Thyroid gland (tissue), 4 donors: ENCODE measurements at regions not wholly inside any gene's neighbourhood (a gene's known extent, or its start where the extent isn't known, plus 50 kb on each side); places are given as distances from the start of the nearest gene placed in this dataset.
A peak's percentile ranks its signal among the peaks of the same experiment; 100 is the strongest.

ENCODE experiments used
- DNase-seq, 2 donors: peaks; one replicate each; pipeline ENCODE4 v3.0.0-alpha.2; 2019
- H3K27ac ChIP-seq, 3 donors: fragments of 200-600 bp; sonication (generic); 1 replicate in 2 of 3; 2 replicates in 1 of 3; pipeline ENCODE4 v1.5.1; 2016 to 2019; ENCODE audit warnings: mild to moderate bottlenecking in 1 of 3, moderate library complexity in 1 of 3
- H3K27me3 ChIP-seq: fragments of 200-600 bp; sonication (generic); one replicate; pipeline ENCODE4 v1.5.1; 2019
- H3K36me3 ChIP-seq, 2 donors: fragments of 200-600 bp; sonication (generic); one replicate each; pipeline ENCODE4 v1.5.1; 2016 to 2019
- H3K4me1 ChIP-seq, 2 donors: fragments of 200-600 bp; sonication (generic); one replicate each; pipeline ENCODE4 v1.5.1; 2017 to 2019
- H3K4me3 ChIP-seq, 3 donors: fragments of 200-600 bp; sonication (generic); replicated peaks in 1 of 3; 1 replicate in 2 of 3; 2 replicates in 1 of 3; pipeline ENCODE4 v1.5.1; 2016; ENCODE audit warnings: mild to moderate bottlenecking in 1 of 3
- H3K9me3 ChIP-seq: fragments of 200-600 bp; sonication (generic); one replicate; pipeline ENCODE4 v1.5.1; 2017
- CTCF ChIP-seq, 6 experiments: fragments of 200-600 bp in 3 of 6; fragments of 450-650 bp in 3 of 6; sonication (generic) in 3 of 6; IDR thresholded peaks; one replicate each; pipeline ENCODE4 v1.5.1; 2016 to 2019; ENCODE audit warnings: antibody characterized with exemption in 6 of 6, mild to moderate bottlenecking in 2 of 6, inconsistent platforms in 1 of 6, moderate library complexity in 1 of 6
- POLR2A ChIP-seq, 2 donors: fragments of 450-650 bp; IDR thresholded peaks; one replicate each; pipeline ENCODE4 v1.6.1; 2017; ENCODE audit warnings: antibody characterized with exemption in 2 of 2, mild to moderate bottlenecking in 2 of 2, moderate library complexity in 1 of 2
- WGBS, 2 donors: methylation state at CpG; one replicate each; pipeline ENCODE4 v1.1.5; 2017; 5-methylcytosine and 5-hydroxymethylcytosine counted together
- intact Hi-C: fragments of 100-400 bp; cut with DNase I; formaldehyde crosslinking; loops from one replicate; pipeline ENCODE4 v1.15.1; 2023

DNA sequence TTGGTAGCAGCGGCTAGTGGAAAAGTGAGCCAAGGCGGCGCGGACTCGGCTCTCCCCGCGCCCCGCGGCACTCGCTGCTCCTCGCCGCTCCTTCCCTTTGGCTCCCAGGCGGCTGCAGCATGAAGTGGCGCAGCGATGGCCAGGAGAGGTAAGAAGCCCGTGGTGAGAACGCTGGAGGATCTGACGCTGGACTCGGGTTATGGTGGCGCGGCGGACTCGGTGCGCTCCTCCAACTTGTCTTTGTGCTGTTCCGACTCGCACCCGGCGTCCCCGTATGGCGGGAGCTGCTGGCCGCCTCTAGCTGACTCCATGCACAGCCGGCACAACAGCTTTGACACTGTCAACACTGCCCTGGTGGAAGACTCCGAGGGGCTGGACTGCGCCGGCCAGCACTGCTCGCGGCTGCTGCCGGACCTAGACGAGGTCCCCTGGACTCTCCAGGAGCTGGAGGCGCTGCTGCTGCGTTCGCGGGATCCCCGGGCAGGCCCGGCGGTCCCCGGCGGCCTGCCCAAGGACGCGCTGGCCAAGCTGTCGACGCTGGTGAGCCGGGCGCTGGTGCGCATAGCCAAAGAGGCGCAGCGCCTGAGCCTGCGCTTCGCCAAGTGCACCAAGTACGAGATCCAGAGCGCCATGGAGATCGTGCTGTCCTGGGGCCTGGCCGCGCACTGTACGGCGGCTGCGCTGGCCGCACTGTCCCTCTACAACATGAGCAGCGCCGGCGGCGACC is 225.6 kb upstream of the CRY1 start:
- H3K9me3 ChIP-seq = no peaks in the 10 kb centered on the region
- TF ChIP-seq POLR2A (IDR thresholded peaks at IDR 0.05) (no peak), CTCF (IDR thresholded peaks at IDR 0.05) (no peak)
- no peaks in the 10 kb centered on the region for H3K27me3 ChIP-seq
- H3K36me3 ChIP-seq = no peaks in the 10 kb centered on the region
- peak overlapping the region; percentile 53 to 81 (median 66) for H3K27ac ChIP-seq
- 0 to 1% methylated on average over 1 to 17 of the region's 72 CpGs for WGBS, 2 donors
- H3K4me3 ChIP-seq = peak overlapping the region; percentile 51 to 76 (median 74)
- intact Hi-C loops = loop anchor here (10.0 kb wide), 1 partner anchor 184 kb away; no protein-coding TSS in a partner anchor
- H3K4me1 ChIP-seq = peaks cover 8 to 18% of the 10 kb centered on the region in 2 donors
- peak; percentile 37 to 45 for DNase-seq

- TF ChIP-seq POLR2A (IDR thresholded peaks at IDR 0.05) (no peak), CTCF (IDR thresholded peaks at IDR 0.05) (peak in 1 of 6 experiments; percentile 0)
- intact Hi-C loops = loop anchor here (10.0 kb wide), 2 partner anchors 185 to 285 kb away; no protein-coding TSS in a partner anchor
- Histone ChIP-seq H3K4me1 (peaks cover 8 to 18% of the 10 kb centered on the region in 2 donors), H3K9me3 (no peaks in the 10 kb centered on the region), H3K4me3 (peak overlapping the region; percentile 51 to 76 (median 74)), H3K27me3 (no peaks in the 10 kb centered on the region), H3K36me3 (no peaks in the 10 kb centered on the region), H3K27ac (peak overlapping the region in 2 of 3 donors; percentile 66 to 81)
- no peak for DNase-seq
- 0% methylated on average over 4 of the region's 60 CpGs; no CpG with 5 or more reads in 1 of the 2 donors for WGBS, 2 donors
Measured at GRCh38 chr12:107319533-107320032, 226.2 kb upstream of the CRY1 start.

GRCh38 chr12:107320033-107320928 is 226.9 kb upstream of the CRY1 start:
- TF ChIP-seq CTCF (IDR thresholded peaks at IDR 0.05) (no peak), POLR2A (IDR thresholded peaks at IDR 0.05) (peak; percentile 15 to 89)
- intact Hi-C loops = loop anchor here (10.0 kb wide), 1 partner anchor 285 kb away; no protein-coding TSS in a partner anchor
- Histone ChIP-seq H3K9me3 (no peaks in the 10 kb centered on the region), H3K4me3 (peak overlapping the region; percentile 44 to 76 (median 51)), H3K27ac (peak overlapping the region; percentile 16 to 81 (median 66)), H3K4me1 (peaks cover 8 to 18% of the 10 kb centered on the region in 2 donors), H3K27me3 (no peaks in the 10 kb centered on the region), H3K36me3 (no peaks in the 10 kb centered on the region)
- peak; percentile 92 for DNase-seq
- WGBS, 2 donors = 1% methylated on average over 37 to 39 of the region's 49 CpGs

GRCh38 chr12:107320929-107321631 is 227.7 kb upstream of the CRY1 start:
- Histone ChIP-seq H3K36me3 (no peaks in the 10 kb centered on the region), H3K4me3 (peak overlapping the region; percentile 44 to 76 (median 51)), H3K4me1 (peaks cover 8 to 18% of the 10 kb centered on the region in 2 donors), H3K27ac (peak overlapping the region; percentile 16 to 81 (median 66)), H3K27me3 (no peaks in the 10 kb centered on the region), H3K9me3 (no peaks in the 10 kb centered on the region)
- intact Hi-C loops = loop anchor here (10.0 kb wide), 1 partner anchor 284 kb away; no protein-coding TSS in a partner anchor
- TF ChIP-seq POLR2A (IDR thresholded peaks at IDR 0.05) = peak in 1 of 2 donors; percentile 65
- no peak for TF ChIP-seq CTCF (IDR thresholded peaks at IDR 0.05)
- peak; percentile 71 to 75 for DNase-seq
- 0 to 1% methylated on average over 35 to 40 of the region's 42 CpGs for WGBS, 2 donors
